ENCODE measurements at regions not wholly inside any gene's neighbourhood (a gene's known extent, or its start where the extent isn't known, plus 50 kb on each side); places are given as distances from the start of the nearest gene placed in this dataset.
"Not testable (repeated sequence)": the region's sequence is repeated elsewhere in the genome, so short reads cannot be mapped to it uniquely, and the experiment has no call there.

GRCh38 chr15:92705764-92706163, 50.2 kb upstream of the FAM174B start:
- DNase-seq (ENCODE audit: low read depth in 2 of 2) = no peak

- DNase-seq (ENCODE audit: low read depth in 2 of 2) = no peak
These were observed 50.6 kb upstream of the FAM174B start for GRCh38 chr15:92706201-92706600.

- DNase-seq (ENCODE audit: low read depth in 2 of 2) = no peak
These were observed 52.4 kb upstream of the FAM174B start for GRCh38 chr15:92707880-92708551.

- DNase-seq (ENCODE audit: low read depth in 2 of 2) = no peak
These were observed 53.1 kb upstream of the FAM174B start for GRCh38 chr15:92708635-92709034.

- DNase-seq (ENCODE audit: low read depth in 2 of 2) = no peak
These were observed 53.7 kb upstream of the FAM174B start for GRCh38 chr15:92709110-92709790.

- no peak for DNase-seq (ENCODE audit: low read depth in 2 of 2)
These were observed 55.9 kb upstream of the FAM174B start for GRCh38 chr15:92711457-92711831.

GRCh38 chr15:92714077-92714476, 58.5 kb upstream of the FAM174B start:
- DNase-seq (ENCODE audit: low read depth in 2 of 2) = no peak

- peak; percentile 69 to 76 for DNase-seq (ENCODE audit: low read depth in 2 of 2)
These were observed 59.2 kb upstream of the FAM174B start for GRCh38 chr15:92714477-92715401.

- DNase-seq (ENCODE audit: low read depth in 2 of 2) = no peak
These were observed 60.2 kb upstream of the FAM174B start for GRCh38 chr15:92715758-92716157.

GRCh38 chr15:92719021-92719420, 63.4 kb upstream of the FAM174B start:
- DNase-seq (ENCODE audit: low read depth in 2 of 2) = no peak

GRCh38 chr15:92724144-92724543, 68.6 kb upstream of the FAM174B start:
- DNase-seq (ENCODE audit: low read depth in 2 of 2) = no peak

GRCh38 chr15:92725171-92725570, 69.6 kb upstream of the FAM174B start:
- DNase-seq (ENCODE audit: low read depth in 2 of 2) = no peak

- DNase-seq (ENCODE audit: low read depth in 2 of 2) = no peak
These were observed 72.7 kb upstream of the FAM174B start for GRCh38 chr15:92728266-92728665.

- DNase-seq (ENCODE audit: low read depth in 2 of 2) = no peak
These were observed 77.7 kb upstream of the FAM174B start for GRCh38 chr15:92733090-92733933.

- DNase-seq (ENCODE audit: low read depth in 2 of 2) = no peak
These were observed 78.5 kb upstream of the FAM174B start for GRCh38 chr15:92733934-92734521.

GRCh38 chr15:92739246-92739645, 83.7 kb upstream of the FAM174B start:
- DNase-seq (ENCODE audit: low read depth in 2 of 2) = not testable (repeated sequence)

GRCh38 chr15:92745845-92746271, 90.3 kb upstream of the FAM174B start:
- DNase-seq (ENCODE audit: low read depth in 2 of 2) = no peak

- DNase-seq (ENCODE audit: low read depth in 2 of 2) = no peak
These were observed 91.5 kb upstream of the FAM174B start for GRCh38 chr15:92747047-92747446.

- DNase-seq (ENCODE audit: low read depth in 2 of 2) = no peak
These were observed 93.6 kb upstream of the FAM174B start for GRCh38 chr15:92749216-92749615.

- DNase-seq (ENCODE audit: low read depth in 2 of 2) = no peak
These were observed 94.4 kb upstream of the FAM174B start for GRCh38 chr15:92749946-92750345.

GRCh38 chr15:92751528-92751927, 96.0 kb upstream of the FAM174B start:
- DNase-seq (ENCODE audit: low read depth in 2 of 2) = no peak
